ENCODE measurements at regions not wholly inside any gene's neighbourhood (a gene's known extent, or its start where the extent isn't known, plus 50 kb on each side); places are given as distances from the start of the nearest gene placed in this dataset.

DNA sequence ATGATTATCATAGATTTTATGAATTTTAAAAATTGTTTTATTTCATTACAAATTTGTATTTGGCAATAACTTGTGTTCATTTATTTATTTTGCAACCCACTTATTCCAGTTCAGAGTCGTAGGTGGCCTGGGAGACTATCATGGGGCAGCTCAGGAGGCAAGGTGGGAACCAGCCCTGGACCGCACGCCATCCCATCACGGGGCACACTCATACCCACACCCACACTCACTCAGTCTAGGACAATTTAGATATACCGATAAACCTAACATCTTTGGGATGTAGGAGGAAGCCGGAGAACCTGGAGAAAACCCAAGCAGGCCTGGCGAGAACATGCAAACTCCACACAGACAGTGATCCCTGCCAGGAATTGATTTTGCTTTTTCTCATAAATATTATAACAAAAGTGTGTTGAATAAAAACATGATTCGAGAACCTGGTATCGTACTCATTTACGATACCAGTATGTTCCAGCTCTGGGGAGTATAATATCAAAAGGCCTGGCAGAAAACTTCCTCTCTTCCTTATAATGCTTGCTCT, 205.3 kb downstream of the NFKBIZ start:
- no peak for TF ChIP-seq CTCF (IDR thresholded peaks at IDR 0.05)
- no peak for TF ChIP-seq POLR2A (IDR thresholded peaks at IDR 0.05)
- no peak for TF ChIP-seq POLR2AphosphoS5 (IDR thresholded peaks at IDR 0.05)
